HCEC 1CT (cell line): ENCODE measurements at regions not wholly inside any gene's neighbourhood (a gene's known extent, or its start where the extent isn't known, plus 50 kb on each side); places are given as distances from the start of the nearest gene placed in this dataset.
"Not testable (repeated sequence)": the region's sequence is repeated elsewhere in the genome, so short reads cannot be mapped to it uniquely, and the experiment has no call there.

Experiments used
- DNase-seq: peaks from one replicate; pipeline ENCODE4 v3.0.0-alpha.2; 2017

DNA sequence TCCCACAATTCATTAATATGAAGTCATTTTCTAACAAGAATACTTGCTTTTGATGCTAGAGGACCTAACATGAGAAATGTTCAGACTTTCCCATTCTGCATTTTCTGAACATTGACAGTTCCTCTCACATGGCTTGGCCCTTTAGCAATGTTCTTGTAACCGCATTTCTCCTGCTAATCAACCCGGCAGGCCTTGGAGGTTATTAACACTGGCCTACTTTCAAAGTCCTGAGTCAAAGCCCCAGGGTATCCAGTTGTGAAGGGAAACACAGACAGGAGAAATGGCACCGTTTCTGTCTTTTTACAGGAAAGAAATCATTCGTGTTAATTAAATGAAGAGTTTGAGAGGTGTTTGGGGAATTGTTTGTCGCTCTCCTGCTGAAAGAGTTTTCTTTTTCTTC is 446.5 kb upstream of the MIS18BP1 start:
- no peak for DNase-seq

DNA sequence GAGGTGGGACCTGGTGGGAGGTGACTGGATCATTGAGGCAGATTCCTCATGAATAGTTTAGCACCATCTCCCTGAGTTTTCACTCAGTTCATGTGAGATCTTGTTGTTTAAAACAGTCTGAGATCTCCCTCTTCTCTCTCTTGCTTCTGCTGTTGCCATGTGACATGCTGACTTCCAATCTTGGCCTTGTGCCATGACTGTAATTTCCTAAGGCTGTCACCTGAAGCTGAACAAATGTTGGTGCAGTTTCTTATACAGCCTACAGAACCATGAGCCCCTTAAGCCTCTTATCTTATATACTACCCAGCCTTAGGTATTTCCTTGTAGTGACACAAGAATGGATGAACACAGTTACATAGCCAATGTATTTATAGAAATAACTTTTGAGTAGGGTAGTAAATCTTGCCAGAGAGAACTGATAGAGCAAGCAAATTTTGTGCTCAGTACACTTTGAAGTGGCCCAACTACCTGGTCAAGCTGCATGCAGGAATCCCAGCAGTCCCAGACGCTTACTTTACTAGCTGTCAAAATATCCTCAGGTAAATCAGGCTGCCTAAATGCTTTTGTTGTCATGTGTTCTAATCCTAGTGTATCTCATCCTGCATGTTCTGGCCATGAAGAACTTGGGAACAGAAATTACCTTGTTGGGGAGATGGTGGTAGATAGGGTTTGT is 445.6 kb upstream of the MIS18BP1 start:
- no peak for DNase-seq

DNA sequence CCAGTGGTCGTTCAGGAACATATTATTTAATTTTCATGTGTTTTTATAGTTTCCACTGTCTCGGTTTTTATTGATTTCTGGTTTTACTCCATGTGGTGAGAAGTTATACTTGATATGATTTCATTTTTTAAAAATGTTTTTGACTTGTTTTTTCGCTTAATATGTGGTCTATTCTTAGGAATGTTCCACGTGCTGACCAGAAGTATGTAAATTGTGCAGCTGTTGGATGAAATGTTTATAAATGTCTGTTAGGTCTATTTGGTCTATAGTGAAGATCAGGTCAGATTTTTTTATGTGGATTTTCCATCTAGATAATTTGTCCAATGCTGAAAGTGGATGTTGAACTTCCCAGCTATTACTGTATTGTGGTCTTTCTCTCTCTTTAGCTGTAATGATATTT is 433.8 kb upstream of the MIS18BP1 start:
- DNase-seq: peak; percentile 15

DNA sequence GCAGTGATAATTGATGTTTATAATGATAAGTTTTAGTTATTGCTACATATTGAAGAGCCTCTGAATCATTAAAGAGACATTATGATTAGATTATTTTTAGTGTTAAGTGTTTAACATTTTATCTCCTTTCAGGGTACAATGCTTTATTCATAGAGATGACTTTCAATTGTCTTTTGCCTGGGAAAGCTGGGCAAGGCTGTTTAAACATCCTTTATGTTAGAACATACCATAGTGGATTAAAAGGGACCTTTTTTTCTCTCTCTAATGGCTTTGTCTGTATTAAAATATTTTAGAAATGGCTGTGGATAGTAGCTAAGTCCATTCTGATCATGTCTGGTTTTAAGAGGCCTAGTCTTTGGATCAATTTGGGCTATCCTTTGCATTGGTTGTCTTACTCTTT is 427.5 kb upstream of the MIS18BP1 start:
- DNase-seq: no peak

DNA sequence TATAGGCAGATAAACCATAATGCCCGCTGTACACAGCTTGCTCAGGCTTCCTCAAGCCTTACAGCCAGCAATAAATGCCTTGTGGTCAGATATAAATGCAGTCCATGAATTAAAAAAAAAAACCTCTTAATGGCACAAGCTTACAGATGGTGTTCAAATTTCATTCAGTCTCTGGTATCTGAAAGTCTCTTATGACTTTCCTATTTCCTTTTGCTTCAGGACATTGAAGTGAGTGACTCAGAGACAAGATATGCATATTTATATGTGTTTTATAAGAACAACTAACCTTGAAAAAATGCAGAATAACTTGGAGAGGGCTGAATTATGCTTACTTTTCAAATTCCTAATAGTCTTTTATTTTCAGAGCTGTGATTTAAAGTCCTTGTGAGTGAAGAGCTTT is 426.9 kb upstream of the MIS18BP1 start:
- DNase-seq: peak; percentile 87

DNA sequence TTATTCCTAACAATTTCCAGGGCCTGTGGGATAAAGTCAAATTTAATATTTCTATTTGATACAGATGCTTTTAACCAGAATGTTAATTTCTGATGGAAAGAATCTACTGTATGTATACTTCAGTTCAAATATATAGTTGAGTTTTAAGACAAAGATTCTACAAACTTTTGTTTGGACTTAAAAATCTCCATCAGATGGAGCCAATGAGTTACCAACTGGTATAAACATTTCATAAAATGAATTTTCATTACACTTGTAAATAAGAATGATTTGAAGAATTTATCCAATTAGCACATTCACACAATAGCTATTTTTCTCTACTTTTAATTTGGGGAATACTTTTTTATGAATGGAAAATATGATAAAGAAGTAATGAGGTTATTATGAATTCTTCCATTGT is 425.2 kb upstream of the MIS18BP1 start:
- DNase-seq: no peak

DNA sequence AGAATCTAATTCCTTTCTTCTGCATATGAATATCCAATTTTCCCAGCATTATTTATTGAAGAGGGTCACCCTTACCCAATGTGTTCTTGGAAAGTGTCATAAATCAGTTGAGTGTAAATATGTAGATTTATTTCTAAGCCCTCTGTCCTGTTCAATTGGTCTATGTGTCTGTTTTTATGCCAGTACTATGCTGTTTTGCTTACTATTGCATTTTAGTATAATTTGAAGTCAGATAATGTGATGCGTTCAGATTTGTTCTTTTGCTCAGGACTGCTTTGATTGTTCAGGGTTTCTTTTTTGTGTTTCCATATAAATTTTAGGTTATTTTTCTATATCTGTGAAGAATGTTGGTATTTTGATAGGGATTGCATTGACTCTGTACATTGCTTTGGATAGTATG is 420.4 kb upstream of the MIS18BP1 start:
- no peak for DNase-seq

DNA sequence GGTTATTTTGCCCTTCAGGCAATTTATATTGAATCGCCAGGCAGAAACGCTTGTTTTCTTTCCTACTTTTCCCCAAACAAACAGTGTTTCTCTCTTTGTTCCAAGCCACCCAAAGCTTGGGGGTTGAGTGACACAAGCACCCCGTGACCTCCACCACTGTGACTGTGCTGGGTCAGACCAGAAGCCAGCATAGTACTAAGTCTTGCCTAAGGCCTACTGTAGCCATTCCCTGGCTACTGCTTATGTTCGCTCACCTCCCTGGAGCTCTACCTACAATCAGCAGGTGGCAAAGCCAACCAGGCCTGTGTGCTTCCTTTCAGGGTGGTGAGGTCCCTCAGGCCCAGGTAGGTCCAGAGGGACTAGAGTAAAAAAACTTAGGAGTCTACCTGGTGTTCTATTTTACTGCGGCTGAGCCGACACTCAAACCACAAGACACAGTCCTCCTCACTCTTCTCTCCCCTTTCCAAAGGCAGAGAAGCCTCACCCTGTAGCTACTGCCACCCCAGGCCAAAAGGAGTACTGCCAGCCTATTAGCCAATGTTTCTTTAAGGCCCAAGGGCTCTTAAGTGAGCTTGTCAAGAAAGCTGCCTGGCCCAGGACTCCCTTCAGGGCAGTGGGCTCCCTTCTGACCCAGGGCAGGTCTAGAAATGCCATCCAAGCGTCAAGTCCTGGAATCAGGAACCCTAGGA is 411.8 kb upstream of the MIS18BP1 start:
- DNase-seq: no peak

DNA sequence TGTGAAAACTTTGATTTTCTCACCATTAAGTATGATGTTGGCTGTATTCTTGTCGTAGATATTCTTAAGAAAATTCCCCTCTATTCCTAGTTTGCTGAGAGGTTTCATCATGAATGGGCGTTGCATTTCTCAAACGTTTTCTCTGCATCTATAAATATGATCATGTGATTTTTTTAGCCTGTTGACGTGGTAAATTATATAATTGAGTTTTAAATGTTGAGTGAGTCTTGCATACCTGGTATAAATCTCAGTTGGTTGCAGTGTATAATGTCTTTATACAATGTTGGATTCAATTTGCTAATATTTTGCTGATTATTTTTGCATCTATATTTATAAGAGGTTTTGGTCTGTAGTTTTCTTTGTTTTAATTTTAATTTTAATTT is 405.9 kb upstream of the MIS18BP1 start:
- no peak for DNase-seq

DNA sequence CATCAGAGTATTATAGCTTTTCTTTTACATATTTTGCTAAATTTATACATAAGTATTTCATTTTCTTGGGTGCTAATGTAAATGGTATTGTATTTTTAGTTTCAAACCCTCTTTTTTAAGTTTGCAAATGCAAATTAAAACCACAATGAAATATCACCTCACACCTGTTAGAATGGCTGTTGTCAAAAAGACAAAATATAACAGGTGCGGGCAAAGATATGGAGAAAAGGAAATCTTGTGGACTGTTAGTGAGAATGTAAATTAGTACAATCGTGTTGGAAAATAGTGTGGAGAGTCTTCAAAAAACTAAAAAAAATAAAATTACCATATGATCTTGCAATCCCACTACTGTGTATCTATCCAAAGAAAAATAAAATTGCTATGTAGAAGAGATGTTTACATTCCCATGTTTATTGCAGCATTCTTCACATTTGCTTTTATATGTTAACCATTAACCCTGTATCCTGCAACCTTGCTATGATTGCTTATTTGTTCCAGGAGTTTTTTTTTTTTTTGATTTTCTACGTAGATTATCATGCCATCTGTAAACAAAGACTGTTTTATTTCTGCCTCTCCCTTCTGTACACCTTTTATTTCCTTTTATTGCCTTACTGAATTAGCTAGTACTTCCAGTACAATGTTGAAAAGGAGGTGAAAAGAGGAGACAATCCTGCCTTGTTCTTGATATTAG is 405.4 kb upstream of the MIS18BP1 start:
- DNase-seq: no peak

DNA sequence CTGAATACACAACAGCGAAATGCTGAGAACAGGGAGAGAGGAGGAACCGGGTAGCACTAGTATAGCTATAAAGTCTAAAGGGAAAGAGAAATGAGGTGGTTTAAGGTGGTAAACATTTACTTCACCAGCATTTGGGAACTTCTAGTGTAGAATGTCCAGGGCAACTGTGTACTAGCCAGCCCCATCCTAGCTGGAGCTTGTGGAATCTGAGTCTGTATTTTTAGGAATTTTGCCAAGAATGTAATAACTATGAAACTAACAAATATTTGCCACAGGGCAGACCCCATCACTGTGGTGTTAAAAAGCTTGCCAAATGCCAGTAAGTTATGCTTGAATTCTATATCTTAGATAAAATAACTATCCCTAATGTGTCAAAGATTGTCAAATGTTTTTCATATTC is 398.9 kb upstream of the MIS18BP1 start:
- DNase-seq: no peak

DNA sequence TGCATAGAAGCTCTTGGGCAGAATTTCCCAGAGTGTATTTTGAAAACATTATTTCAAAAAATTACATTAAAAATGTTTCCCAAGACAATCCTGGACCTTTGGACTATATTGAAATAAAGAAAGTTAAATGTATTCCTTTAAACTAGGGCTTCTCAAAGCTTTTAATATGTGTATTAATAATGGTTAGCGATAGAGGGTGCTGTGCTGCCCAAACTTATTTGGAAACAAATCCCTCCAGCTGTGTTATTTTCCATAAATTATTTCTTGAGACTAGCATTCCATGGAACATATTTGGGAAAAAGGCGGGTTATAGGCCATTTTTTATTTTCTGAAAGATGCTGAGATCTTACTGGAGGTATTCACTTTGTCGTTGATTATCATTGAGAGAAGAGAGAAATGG is 397.8 kb upstream of the MIS18BP1 start:
- no peak for DNase-seq

DNA sequence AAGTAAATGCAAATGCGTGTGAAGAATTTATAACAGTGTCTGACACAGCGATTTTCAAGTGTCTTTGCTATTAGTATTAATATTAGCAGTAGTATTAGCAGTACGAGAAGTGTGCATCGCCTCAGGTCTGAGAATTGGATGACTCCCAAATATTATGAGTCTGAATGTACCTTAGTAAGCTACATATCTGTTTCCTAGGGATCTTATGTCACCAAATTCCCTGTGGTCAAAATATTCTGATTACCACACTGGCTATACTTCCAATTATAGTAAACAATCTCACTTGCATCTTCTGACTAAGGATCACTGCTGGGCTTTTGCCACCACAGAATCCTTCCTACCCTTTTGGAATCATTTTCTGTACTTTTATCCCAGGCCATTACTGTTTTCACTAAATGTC is 396.0 kb upstream of the MIS18BP1 start:
- DNase-seq: no peak

DNA sequence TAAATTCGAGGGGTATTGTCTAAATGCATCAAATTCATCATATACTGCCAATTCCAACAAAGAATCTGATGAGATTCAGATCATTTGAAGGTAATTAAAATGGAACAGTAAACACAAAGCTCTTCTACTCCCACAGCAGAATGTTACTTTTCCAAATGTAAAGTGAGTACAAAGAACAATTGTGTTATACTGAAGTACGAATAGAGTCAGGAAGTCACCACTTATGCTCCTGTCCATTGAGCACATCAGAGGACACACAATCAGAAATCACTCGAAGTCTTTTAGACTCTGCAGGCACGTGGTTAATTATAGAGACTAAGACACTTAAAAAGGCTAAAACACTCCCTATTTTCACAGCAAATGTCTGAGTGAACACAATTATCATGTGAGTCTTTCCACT is 388.5 kb upstream of the MIS18BP1 start:
- DNase-seq: no peak

DNA sequence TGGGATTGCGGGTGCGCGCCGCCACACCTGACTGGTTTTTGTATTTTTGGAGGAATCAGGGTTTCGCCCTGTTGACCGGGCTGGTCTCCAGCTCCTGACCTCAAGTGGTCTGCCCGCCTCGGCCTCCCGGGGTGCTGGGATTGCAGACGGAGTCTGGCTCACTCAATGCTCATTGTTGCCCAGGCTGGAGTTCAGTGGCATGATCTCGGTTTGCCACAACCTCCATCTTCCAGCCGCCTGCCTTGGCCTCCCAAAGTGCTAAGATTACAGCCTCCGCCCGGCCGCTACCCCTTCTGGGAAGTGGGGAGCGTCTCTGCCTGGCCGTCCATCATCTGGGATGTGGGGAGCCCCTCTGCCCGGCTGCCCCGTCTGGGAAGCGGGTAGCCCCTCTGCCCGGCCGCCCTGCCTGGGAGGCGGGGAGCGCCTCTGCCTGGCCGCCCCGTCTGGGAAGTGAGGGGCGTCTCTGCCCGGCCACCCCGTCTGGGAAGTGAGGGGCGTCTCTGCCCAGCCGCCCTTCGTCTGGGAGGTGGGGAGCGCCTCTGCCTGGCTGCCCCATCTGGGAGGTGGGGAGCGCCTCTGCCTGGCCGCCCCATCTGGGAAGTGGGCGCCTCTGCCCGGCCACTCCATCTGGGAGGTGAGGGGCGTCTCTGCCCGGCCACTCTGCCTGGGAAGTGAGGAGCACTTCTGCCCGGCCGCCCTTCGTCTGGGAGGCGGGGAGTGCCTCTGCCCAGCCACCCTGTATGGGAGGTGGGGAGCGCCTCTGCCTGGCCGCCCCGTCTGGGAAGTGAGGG is 381.8 kb upstream of the MIS18BP1 start:
- DNase-seq: not testable (repeated sequence)

DNA sequence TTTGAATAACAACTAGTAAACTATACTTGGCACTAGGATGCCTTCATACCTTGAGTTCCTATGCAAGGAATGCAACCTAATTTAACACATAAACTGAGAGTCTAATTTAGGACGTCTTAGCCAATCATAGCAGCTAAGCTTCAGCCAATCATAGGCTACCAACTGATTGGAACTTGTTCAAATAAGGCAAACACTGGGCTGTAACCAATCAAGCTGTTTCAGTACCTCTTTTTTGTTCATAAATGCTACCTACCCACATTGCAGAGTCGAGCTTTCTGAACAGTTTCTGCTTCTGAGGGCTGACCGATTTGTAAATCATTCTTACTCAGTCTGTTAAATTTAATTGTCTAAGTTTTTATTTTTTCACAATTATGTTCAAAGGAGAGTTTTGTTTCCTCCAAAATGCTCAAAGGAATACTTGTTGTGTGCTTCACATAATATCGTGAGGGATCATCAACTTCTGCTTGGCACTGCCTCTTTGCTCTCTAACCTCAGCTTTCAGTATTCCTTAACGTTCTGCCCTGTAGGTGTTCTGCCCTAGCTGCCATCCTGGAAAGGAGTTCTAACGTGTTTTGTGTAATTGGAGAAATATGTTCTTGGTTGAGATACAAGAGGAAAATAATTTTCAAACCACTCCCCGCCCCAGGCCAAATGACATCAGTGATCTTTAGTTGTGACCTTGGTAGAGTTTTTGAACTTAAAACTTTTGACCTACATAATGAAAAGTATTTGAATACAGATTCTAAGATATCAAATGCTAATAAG is 380.4 kb upstream of the MIS18BP1 start:
- no peak for DNase-seq

DNA sequence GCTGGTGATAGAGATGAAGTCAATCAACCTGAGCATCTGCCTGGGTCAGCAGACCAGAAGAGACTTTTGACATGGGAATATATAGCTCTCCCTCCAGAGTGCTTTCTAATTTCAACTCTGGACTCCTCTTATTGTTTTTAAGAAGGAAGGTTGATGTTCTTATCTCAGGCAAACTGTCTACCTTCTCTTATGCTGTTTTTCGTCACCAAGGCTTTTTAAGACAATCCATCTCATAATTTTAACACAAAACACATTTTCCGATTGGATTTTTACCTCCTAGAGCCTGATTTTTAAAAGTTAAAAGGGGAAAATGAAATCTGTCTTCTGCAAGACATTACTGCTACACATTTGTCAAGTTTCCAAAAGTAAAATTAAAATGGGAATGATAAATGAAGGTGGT is 368.7 kb upstream of the MIS18BP1 start:
- no peak for DNase-seq

DNA sequence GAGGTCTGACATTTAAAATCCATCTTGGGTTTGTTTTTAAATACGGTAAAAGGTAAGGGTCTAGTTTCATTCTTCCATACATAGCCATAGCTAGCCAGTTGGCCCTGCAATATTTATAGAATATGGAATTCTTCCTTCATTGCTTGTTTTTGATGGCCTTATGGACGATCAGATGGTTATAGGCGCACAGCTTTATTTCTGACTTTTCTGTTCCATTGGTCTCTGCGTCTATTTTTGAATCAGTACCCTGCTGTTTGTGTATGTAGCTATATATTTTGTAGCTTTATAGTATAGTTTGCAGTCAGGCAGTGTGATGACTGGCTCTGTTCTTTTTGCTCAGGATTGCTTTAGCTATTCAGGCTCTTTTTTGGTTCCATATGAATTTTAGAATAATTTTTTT is 366.8 kb upstream of the MIS18BP1 start:
- no peak for DNase-seq

DNA sequence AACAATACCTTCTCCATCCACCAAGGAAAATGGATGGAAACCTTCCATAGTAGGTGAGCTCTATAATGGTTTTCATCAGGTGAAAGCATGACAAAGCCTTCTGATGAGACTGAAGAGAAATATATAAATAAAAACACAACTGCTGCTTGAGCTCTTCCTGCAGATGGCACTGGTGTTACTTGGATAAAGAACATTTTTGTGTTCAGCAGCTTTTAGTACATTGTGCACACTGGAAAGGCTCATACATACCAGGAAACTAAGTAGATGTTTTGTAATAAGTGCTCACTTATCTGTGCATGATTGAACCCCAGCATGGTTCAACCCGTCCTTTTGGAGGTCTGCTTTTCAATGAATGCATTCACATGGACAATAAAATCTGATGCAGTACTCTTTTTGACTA is 357.3 kb upstream of the MIS18BP1 start:
- DNase-seq: no peak

DNA sequence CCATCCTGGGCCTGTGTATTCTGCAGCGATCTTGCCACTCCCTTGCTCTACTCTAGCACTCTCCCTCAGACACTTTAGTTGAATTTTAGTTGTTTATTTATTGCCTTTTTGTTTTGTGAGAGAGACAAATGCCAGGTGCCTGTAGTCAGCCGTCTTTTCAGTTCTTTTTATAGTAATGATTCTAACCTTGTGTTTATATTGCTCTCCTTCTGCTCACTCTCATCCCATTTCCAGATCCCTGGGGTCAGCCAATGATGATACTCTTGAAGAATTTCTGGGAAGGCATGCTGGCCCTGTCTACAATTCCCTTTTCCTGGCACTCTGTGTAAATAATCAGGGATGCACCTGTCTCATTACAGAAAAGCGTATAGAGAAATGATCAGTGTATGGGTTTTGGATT is 334.1 kb upstream of the MIS18BP1 start:
- DNase-seq: no peak

DNA sequence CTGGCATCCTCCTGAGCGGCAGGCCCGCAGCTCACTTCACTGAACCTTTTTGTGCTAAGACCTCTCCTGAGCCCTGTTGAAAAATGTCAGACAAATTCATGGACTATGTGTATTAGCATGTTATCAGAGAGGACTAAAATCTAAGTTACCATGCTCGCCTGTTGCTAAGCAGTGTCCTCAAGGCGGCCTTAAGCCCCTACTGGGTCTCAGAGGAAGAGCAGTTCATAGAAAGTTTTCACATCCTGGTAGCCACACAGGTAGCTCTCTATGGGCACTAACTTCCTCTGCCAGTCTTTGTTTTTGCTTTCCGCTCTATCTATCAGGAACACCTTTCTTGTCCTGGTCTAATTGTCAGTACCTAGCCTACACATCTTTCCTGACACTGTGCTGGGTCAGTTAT is 306.6 kb upstream of the MIS18BP1 start:
- DNase-seq: no peak

DNA sequence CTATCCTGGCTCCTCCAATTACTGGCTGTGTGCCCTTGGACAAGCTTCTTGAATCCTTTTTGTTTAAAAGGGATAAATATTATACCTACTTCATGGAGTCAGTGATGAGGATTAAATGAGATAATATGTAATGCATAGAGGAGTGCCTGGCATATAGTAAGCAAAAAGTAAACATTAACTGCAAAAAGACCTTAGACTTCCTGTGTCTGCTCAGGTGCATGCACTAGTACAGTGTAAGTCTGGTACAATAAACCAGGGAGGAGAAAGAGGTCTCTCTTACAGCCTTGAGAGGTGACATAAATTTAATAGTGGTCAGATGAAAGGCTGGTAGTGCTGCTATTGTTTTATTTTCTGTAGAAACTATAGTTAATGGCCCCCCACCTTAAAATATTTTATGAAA is 305.2 kb upstream of the MIS18BP1 start:
- DNase-seq: no peak

DNA sequence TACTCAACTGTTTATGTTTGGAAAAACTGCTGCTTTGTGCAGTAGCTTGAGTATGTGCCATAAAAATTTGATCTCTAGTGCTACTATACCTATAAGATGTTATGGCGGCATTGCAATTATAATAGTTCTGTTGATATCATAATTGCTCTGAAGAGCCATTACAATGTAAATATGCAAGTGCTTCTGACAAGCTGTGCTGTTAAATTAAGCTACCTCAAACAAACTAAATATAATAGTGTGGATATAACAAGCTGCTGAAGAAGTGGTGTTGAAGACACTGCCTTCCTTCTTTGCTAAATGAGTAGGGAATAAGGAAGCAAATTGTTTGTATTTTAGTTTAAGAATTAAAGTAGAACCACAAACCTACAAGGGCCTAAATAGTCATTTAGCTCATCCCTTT is 301.0 kb upstream of the MIS18BP1 start:
- DNase-seq: no peak
